ENCODE measurements at regions not wholly inside any gene's neighbourhood (a gene's known extent, or its start where the extent isn't known, plus 50 kb on each side); places are given as distances from the start of the nearest gene placed in this dataset.

DNA sequence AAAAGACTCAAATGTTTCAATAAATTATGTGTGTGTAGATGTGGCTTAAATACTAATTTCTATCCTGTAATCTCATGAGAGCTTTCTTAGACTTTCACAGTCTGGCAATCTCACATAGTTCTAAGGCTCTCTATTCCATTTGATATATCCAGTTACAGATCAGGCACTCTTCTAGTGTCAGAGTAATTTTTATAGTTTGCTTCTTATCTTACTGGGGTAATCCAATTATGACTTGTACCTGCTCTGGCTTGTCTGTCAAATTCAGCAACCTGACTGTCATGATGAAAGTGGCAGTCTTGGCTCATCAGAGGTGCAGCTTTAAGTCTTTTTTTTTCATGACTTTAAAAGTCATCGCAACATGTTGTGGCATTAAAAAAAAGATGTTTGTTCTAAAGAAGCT is 513.2 kb upstream of the MAN1A1 start:
- Histone ChIP-seq H3K27me3 (ENCODE audit: control insufficient read depth, insufficient read depth, low read length) (no peaks in the 10 kb centered on the region), H3K27ac (ENCODE audit: low read depth, low read length) (no peak overlapping the region), H3K9me3 (ENCODE audit: control insufficient read depth, insufficient read depth, low read length) (no peaks in the 10 kb centered on the region), H3K4me3 (ENCODE audit: low read depth, low read length) (no peak overlapping the region)
- ChIA-PET POLR2A (no interaction called here), CTCF (no interaction called here)
- no peak for DNase-seq (ENCODE audit: low read depth, low spot score)
- no peak for TF ChIP-seq CTCF (IDR thresholded peaks at IDR 0.05; ENCODE audit: low read depth, low read length)

DNA sequence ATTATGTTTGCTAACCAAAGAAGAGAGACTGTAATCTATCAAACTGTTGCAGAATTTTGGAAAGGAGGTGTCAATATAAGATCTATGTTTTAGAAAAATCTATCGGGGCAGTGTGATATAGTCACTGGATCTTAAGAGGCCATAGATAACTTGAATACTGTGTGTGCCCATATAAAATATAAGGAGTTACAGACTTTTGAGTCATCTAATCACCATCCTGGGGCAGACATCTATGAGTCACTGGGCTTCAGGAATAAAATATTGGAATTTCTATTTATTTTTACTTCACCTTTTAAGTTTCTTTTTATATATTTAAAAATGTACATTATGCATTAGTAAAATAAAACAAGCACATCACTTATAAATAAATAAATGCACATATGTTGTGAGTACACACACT is 509.3 kb upstream of the MAN1A1 start:
- no peaks in the 10 kb centered on the region for H3K27me3 ChIP-seq (ENCODE audit: control insufficient read depth, insufficient read depth, low read length)
- ChIA-PET CTCF (no interaction called here), POLR2A (no interaction called here)
- DNase-seq (ENCODE audit: low read depth, low spot score), result no peak
- no peak overlapping the region for H3K4me3 ChIP-seq (ENCODE audit: low read depth, low read length)
- no peak for TF ChIP-seq CTCF (IDR thresholded peaks at IDR 0.05; ENCODE audit: low read depth, low read length)
- H3K9me3 ChIP-seq (ENCODE audit: control insufficient read depth, insufficient read depth, low read length), result no peaks in the 10 kb centered on the region
- H3K27ac ChIP-seq (ENCODE audit: low read depth, low read length), result no peak overlapping the region

GRCh38 chr6:119856136-119856535 is 506.6 kb upstream of the MAN1A1 start:
- no peak for DNase-seq (ENCODE audit: low read depth, low spot score)
- no peak overlapping the region for H3K4me3 ChIP-seq (ENCODE audit: low read depth, low read length)
- TF ChIP-seq CTCF (IDR thresholded peaks at IDR 0.05; ENCODE audit: low read depth, low read length), result no peak
- no peaks in the 10 kb centered on the region for H3K27me3 ChIP-seq (ENCODE audit: control insufficient read depth, insufficient read depth, low read length)
- ChIA-PET CTCF (no interaction called here), POLR2A (no interaction called here)
- H3K27ac ChIP-seq (ENCODE audit: low read depth, low read length), result no peak overlapping the region
- no peaks in the 10 kb centered on the region for H3K9me3 ChIP-seq (ENCODE audit: control insufficient read depth, insufficient read depth, low read length)

DNA sequence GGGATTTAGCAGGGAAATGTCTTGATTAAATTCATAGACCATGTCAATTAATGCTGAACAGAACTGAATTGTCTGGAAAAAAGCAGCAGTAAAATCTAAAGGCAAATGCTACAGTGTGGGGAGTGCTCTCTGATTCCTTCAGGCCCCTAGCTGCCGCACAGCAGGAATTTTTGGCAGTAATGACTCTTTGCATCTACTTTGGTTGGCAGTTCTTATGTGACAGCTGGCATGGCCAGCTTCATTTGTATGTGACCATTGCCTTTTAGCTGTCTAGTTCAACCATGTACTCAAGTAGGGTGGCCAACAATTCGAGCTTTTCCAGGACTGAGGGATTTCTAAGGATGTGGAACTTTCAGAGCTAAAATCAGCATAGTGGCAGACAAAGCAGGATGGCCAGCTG is 499.1 kb upstream of the MAN1A1 start:
- Histone ChIP-seq H3K27me3 (ENCODE audit: control insufficient read depth, insufficient read depth, low read length) (no peaks in the 10 kb centered on the region), H3K27ac (ENCODE audit: low read depth, low read length) (no peak overlapping the region), H3K4me3 (ENCODE audit: low read depth, low read length) (no peak overlapping the region), H3K9me3 (ENCODE audit: control insufficient read depth, insufficient read depth, low read length) (no peaks in the 10 kb centered on the region)
- CTCF ChIA-PET, result no interaction called here
- POLR2A ChIA-PET, result no interaction called here
- no peak for DNase-seq (ENCODE audit: low read depth, low spot score)
- no peak for TF ChIP-seq CTCF (IDR thresholded peaks at IDR 0.05; ENCODE audit: low read depth, low read length)

DNA sequence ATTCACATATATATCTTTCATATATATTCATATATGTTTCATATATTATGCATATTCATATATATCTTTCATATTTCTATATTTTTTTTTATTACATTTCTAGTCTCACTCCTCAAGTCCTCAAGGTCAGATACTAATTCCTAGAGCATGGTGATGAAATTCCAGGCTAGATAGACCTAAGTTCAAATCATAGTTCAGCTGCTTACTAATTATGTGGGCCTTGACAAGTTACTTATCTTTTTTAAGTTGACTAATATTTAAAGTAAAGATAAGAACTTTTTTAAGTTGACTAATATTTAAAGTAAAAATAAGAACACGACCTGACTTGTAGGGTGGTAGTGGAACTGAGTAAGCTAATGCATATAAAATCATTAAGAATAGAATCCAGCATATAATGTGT is 495.6 kb upstream of the MAN1A1 start:
- no peak overlapping the region for H3K27ac ChIP-seq (ENCODE audit: low read depth, low read length)
- H3K4me3 ChIP-seq (ENCODE audit: low read depth, low read length), result no peak overlapping the region
- H3K27me3 ChIP-seq (ENCODE audit: control insufficient read depth, insufficient read depth, low read length), result no peaks in the 10 kb centered on the region
- TF ChIP-seq CTCF (IDR thresholded peaks at IDR 0.05; ENCODE audit: low read depth, low read length), result no peak
- no peaks in the 10 kb centered on the region; the same call in 1 of the 2 replicates for H3K9me3 ChIP-seq (ENCODE audit: control insufficient read depth, insufficient read depth, low read length)
- CTCF ChIA-PET, result no interaction called here
- POLR2A ChIA-PET, result no interaction called here
- DNase-seq (ENCODE audit: low read depth, low spot score), result no peak

Measured in AG04450 (cell line).